ENCODE measurements at regions not wholly inside any gene's neighbourhood (a gene's known extent, or its start where the extent isn't known, plus 50 kb on each side); places are given as distances from the start of the nearest gene placed in this dataset.
"Not testable (repeated sequence)": the region's sequence is repeated elsewhere in the genome, so short reads cannot be mapped to it uniquely, and the experiment has no call there.

- no peak for DNase-seq
Observed at GRCh38 chr16:86077243-86077940, 178.4 kb downstream of the IRF8 start.

GRCh38 chr16:86078121-86078600 is 179.2 kb downstream of the IRF8 start:
- DNase-seq: no peak

GRCh38 chr16:86078711-86079110 is 179.7 kb downstream of the IRF8 start:
- DNase-seq: not testable (repeated sequence)

GRCh38 chr16:86079255-86079885 is 180.4 kb downstream of the IRF8 start:
- DNase-seq: no peak

- DNase-seq: no peak
Observed at GRCh38 chr16:86080131-86080875, 181.3 kb downstream of the IRF8 start.

- no peak for DNase-seq
Observed at GRCh38 chr16:86080982-86081381, 182.0 kb downstream of the IRF8 start.

- no peak for DNase-seq
Observed at GRCh38 chr16:86082418-86083030, 183.6 kb downstream of the IRF8 start.

GRCh38 chr16:86083382-86084002 is 184.5 kb downstream of the IRF8 start:
- no peak for DNase-seq

- DNase-seq: no peak
Observed at GRCh38 chr16:86085161-86085611, 186.2 kb downstream of the IRF8 start.

GRCh38 chr16:86085795-86086194 is 186.8 kb downstream of the IRF8 start:
- no peak for DNase-seq

- no peak for DNase-seq
Observed at GRCh38 chr16:86086471-86086870, 187.5 kb downstream of the IRF8 start.

GRCh38 chr16:86087011-86087895 is 188.3 kb downstream of the IRF8 start:
- no peak for DNase-seq

GRCh38 chr16:86087896-86088230 is 188.9 kb downstream of the IRF8 start:
- no peak for DNase-seq

- no peak for DNase-seq
Observed at GRCh38 chr16:86088287-86088686, 189.3 kb downstream of the IRF8 start.

GRCh38 chr16:86088816-86089215 is 189.9 kb downstream of the IRF8 start:
- DNase-seq: no peak

GRCh38 chr16:86089334-86089900 is 190.5 kb downstream of the IRF8 start:
- no peak for DNase-seq

GRCh38 chr16:86089991-86090390 is 191.0 kb downstream of the IRF8 start:
- peak; percentile 63 to 67 for DNase-seq

- DNase-seq: no peak
Observed at GRCh38 chr16:86090461-86091170, 191.7 kb downstream of the IRF8 start.

GRCh38 chr16:86091976-86092375 is 193.0 kb downstream of the IRF8 start:
- no peak for DNase-seq

- DNase-seq: no peak
Observed at GRCh38 chr16:86092586-86093480, 193.9 kb downstream of the IRF8 start.

Measured in inflammatory macrophage treated with lipopolysaccharide for 1 hour (primary cell).